Neutrophil (primary cell): ENCODE measurements at regions not wholly inside any gene's neighbourhood (a gene's known extent, or its start where the extent isn't known, plus 50 kb on each side); places are given as distances from the start of the nearest gene placed in this dataset.

Experiments
- H3K27ac ChIP-seq: fragments of 200-600 bp; sonication (generic); 2 replicates; pipeline ENCODE4 v1.5.1; 2016; ENCODE audit warnings: mild to moderate bottlenecking, moderate library complexity
- H3K27me3 ChIP-seq: fragments of 200-600 bp; sonication (generic); 2 replicates; pipeline ENCODE4 v1.6.0; 2016; ENCODE audit warnings: mild to moderate bottlenecking
- H3K36me3 ChIP-seq: fragments of 200-600 bp; sonication (generic); 2 replicates; pipeline ENCODE4 v1.5.1; 2017
- H3K4me1 ChIP-seq, 2 experiments: fragments of 200-600 bp in 1 of 2; sonication (generic) in 1 of 2; 1 replicate in 1 of 2; 2 replicates in 1 of 2; pipeline versions ENCODE4 v1.5.1 to v1.6.1; 2013 to 2016; ENCODE audit warnings: low read depth in 1 of 2, low read length in 1 of 2, mild to moderate bottlenecking in 1 of 2, moderate library complexity in 1 of 2; ENCODE audit not compliant: control insufficient read depth in 1 of 2, insufficient read depth in 1 of 2
- H3K4me3 ChIP-seq, 2 experiments: fragments of 200-600 bp in 1 of 2; sonication (generic) in 1 of 2; 1 replicate in 1 of 2; 2 replicates in 1 of 2; pipeline ENCODE4 v1.5.1; 2013 to 2016; ENCODE audit warnings: low read depth in 1 of 2, low read length in 1 of 2, mild to moderate bottlenecking in 1 of 2, moderate library complexity in 1 of 2
- H3K9me3 ChIP-seq: fragments of 200-600 bp; sonication (generic); 2 replicates; pipeline ENCODE4 v1.5.1; 2016
- CTCF ChIP-seq: fragments of 200-600 bp; sonication (generic); IDR thresholded peaks from 2 replicates; pipeline ENCODE4 v1.5.1; 2016; ENCODE audit warnings: antibody characterized with exemption

- no peak overlapping the region for H3K27ac ChIP-seq
- no peak for TF ChIP-seq CTCF
- no peaks in the 10 kb centered on the region for H3K27me3 ChIP-seq
- no peaks in the 10 kb centered on the region for H3K36me3 ChIP-seq
- no peaks in the 10 kb centered on the region for H3K9me3 ChIP-seq
- H3K4me3 ChIP-seq, result no peak overlapping the region
- no peaks in the 10 kb centered on the region for H3K4me1 ChIP-seq
Observed at GRCh38 chr6:139583420-139583819, 209.0 kb upstream of the CITED2 start.

GRCh38 chr6:139582956-139583355, 208.5 kb upstream of the CITED2 start:
- H3K9me3 ChIP-seq, result no peaks in the 10 kb centered on the region
- H3K36me3 ChIP-seq, result no peaks in the 10 kb centered on the region
- H3K27ac ChIP-seq, result no peak overlapping the region
- H3K4me3 ChIP-seq, result no peak overlapping the region
- no peaks in the 10 kb centered on the region for H3K27me3 ChIP-seq
- H3K4me1 ChIP-seq, result no peaks in the 10 kb centered on the region
- TF ChIP-seq CTCF, result no peak

GRCh38 chr6:139581485-139581865, 207.0 kb upstream of the CITED2 start:
- no peak for TF ChIP-seq CTCF
- no peaks in the 10 kb centered on the region for H3K27me3 ChIP-seq
- H3K4me3 ChIP-seq, result no peak overlapping the region
- H3K4me1 ChIP-seq, result no peaks in the 10 kb centered on the region
- no peaks in the 10 kb centered on the region for H3K9me3 ChIP-seq
- H3K36me3 ChIP-seq, result no peaks in the 10 kb centered on the region
- no peak overlapping the region for H3K27ac ChIP-seq

- TF ChIP-seq CTCF, result no peak
- no peaks in the 10 kb centered on the region for H3K36me3 ChIP-seq
- H3K27me3 ChIP-seq, result no peaks in the 10 kb centered on the region
- H3K4me3 ChIP-seq, result no peak overlapping the region
- no peaks in the 10 kb centered on the region for H3K9me3 ChIP-seq
- H3K4me1 ChIP-seq, result no peaks in the 10 kb centered on the region
- no peak overlapping the region for H3K27ac ChIP-seq
Observed at GRCh38 chr6:139580592-139581484, 206.4 kb upstream of the CITED2 start.

- Histone ChIP-seq H3K27ac (no peak overlapping the region), H3K9me3 (no peaks in the 10 kb centered on the region), H3K4me3 (no peak overlapping the region), H3K4me1 (no peaks in the 10 kb centered on the region), H3K36me3 (no peaks in the 10 kb centered on the region), H3K27me3 (no peaks in the 10 kb centered on the region)
- TF ChIP-seq CTCF, result no peak
Observed at GRCh38 chr6:139577763-139578604, 203.5 kb upstream of the CITED2 start.
